Psoas muscle (tissue), 7 donors: ENCODE measurements at regions not wholly inside any gene's neighbourhood (a gene's known extent, or its start where the extent isn't known, plus 50 kb on each side); places are given as distances from the start of the nearest gene placed in this dataset.

ENCODE experiments used
- ATAC-seq, 4 donors: fragments of 200-7000 bp; cut with Tn5 transposase; one replicate each; pipeline ENCODE4 v1.9.1; 2020; ENCODE audit warnings: moderate library complexity in 3 of 4, mild to moderate bottlenecking in 2 of 4
- DNase-seq, 2 donors: peaks; one replicate each; pipeline ENCODE4 v3.0.0-alpha.2; 2020
- H3K27ac ChIP-seq: fragments of 200-600 bp; one replicate; pipeline ENCODE4 v1.8.0; 2022
- H3K27me3 ChIP-seq, 3 donors: fragments of 200-600 bp in 1 of 3; one replicate each; pipeline versions ENCODE4 v1.6.1 to v1.8.0; 2013 to 2022; ENCODE audit warnings: low read length in 2 of 3, mild to moderate bottlenecking in 2 of 3, moderate library complexity in 1 of 3; ENCODE audit not compliant: insufficient read depth in 3 of 3
- H3K36me3 ChIP-seq, 2 donors: fragments of 200-600 bp in 1 of 2; one replicate each; pipeline versions ENCODE4 v1.6.1 to v1.8.0; 2013 to 2022; ENCODE audit warnings: low read depth in 1 of 2, mild to moderate bottlenecking in 1 of 2, moderate library complexity in 1 of 2; ENCODE audit not compliant: insufficient read depth in 1 of 2
- H3K4me1 ChIP-seq: fragments of 200-600 bp; one replicate; pipeline ENCODE4 v1.8.0; 2022
- H3K4me3 ChIP-seq: fragments of 200-600 bp; one replicate; pipeline ENCODE4 v1.8.0; 2022; ENCODE audit warnings: mild to moderate bottlenecking
- H3K9me3 ChIP-seq: fragments of 200-600 bp; one replicate; pipeline ENCODE4 v1.8.0; 2022
- CTCF ChIP-seq: fragments of 200-600 bp; IDR thresholded peaks from one replicate; pipeline ENCODE4 v1.8.0; 2022; ENCODE audit warnings: antibody characterized with exemption
- WGBS, 3 donors: extraction: QIAGEN DNeasy Blood & Tissue Kit; methylation state at CpG; one replicate each; pipeline versions ENCODE4 v1.1.6 to v1.1.7; 2013; 5-methylcytosine and 5-hydroxymethylcytosine counted together
- intact Hi-C, 2 donors: fragments of 100-400 bp; cut with DNase I; formaldehyde crosslinking; loops; one replicate each; pipeline versions ENCODE4 v1.11.0 to v1.14.2; 2022
- donor health status: healthy with polysubstance abuse.
- donor health status: DM: no; HTN: no; CAD: no; lungs with moderate emphysema.
- donor health status: Bipolar disorder and iron deficiency.
- donor health status: healthy.
- donor health status: DM: yes; HTN: yes; CAD: no.
- donor health status: DM: no; HTN: no; CAD: no.
- donor health status: DM: yes; HTN: yes; CAD: no.

- Histone ChIP-seq H3K4me3 (no peak overlapping the region), H3K9me3 (no peaks in the 10 kb centered on the region), H3K4me1 (peaks cover 13% of the 10 kb centered on the region), H3K27ac (no peak overlapping the region), H3K36me3 (no peaks in the 10 kb centered on the region), H3K27me3 (no peaks in the 10 kb centered on the region)
- intact Hi-C loops = no loop called here
- TF ChIP-seq CTCF = no peak
- DNase-seq = no peak
- WGBS, 3 donors = 89 to 94% (median 90%) methylated on average over 5 of the region's 5 CpGs
- no peak for ATAC-seq
Measured at GRCh38 chr6:4613795-4614194, 162.4 kb upstream of the CDYL start.

- no peak for DNase-seq
- no peak overlapping the region for H3K27ac ChIP-seq
- TF ChIP-seq CTCF = no peak
- no peaks in the 10 kb centered on the region for H3K36me3 ChIP-seq
- peaks cover 18% of the 10 kb centered on the region for H3K4me1 ChIP-seq
- H3K27me3 ChIP-seq = no peaks in the 10 kb centered on the region
- intact Hi-C loops = no loop called here
- no peaks in the 10 kb centered on the region for H3K9me3 ChIP-seq
- 67 to 77% (median 73%) methylated on average over 2 of the region's 2 CpGs for WGBS, 3 donors
- no peak overlapping the region for H3K4me3 ChIP-seq
- ATAC-seq = no peak
Measured at GRCh38 chr6:4613381-4613780, 162.8 kb upstream of the CDYL start.

GRCh38 chr6:4612636-4613171, 163.5 kb upstream of the CDYL start:
- Histone ChIP-seq H3K4me3 (no peak overlapping the region), H3K36me3 (no peaks in the 10 kb centered on the region), H3K4me1 (peaks cover 24% of the 10 kb centered on the region), H3K27me3 (no peaks in the 10 kb centered on the region), H3K9me3 (no peaks in the 10 kb centered on the region), H3K27ac (no peak overlapping the region)
- peak; percentile 49 to 62 for DNase-seq
- intact Hi-C loops = no loop called here
- ATAC-seq = peak in 2 of 4 donors; percentile 18 to 33
- WGBS, 3 donors = 32 to 37% (median 37%) methylated on average over 5 of the region's 5 CpGs
- TF ChIP-seq CTCF = no peak

GRCh38 chr6:4611429-4612129, 164.6 kb upstream of the CDYL start:
- peaks cover 36% of the 10 kb centered on the region for H3K4me1 ChIP-seq

More at GRCh38 chr6:4611429-4612129, 164.6 kb upstream of the CDYL start:
- DNase-seq = no peak
- H3K27me3 ChIP-seq = no peaks in the 10 kb centered on the region
- no peak overlapping the region for H3K4me3 ChIP-seq
- ATAC-seq = no peak
- no peaks in the 10 kb centered on the region for H3K36me3 ChIP-seq
- no peak overlapping the region for H3K27ac ChIP-seq
- H3K9me3 ChIP-seq = no peaks in the 10 kb centered on the region
- WGBS, 3 donors = 71 to 78% (median 77%) methylated on average over 9 of the region's 9 CpGs
- intact Hi-C loops = no loop called here
- TF ChIP-seq CTCF = no peak
